IMR-90 (cell line): ENCODE measurements at regions not wholly inside any gene's neighbourhood (a gene's known extent, or its start where the extent isn't known, plus 50 kb on each side); places are given as distances from the start of the nearest gene placed in this dataset.

ENCODE experiments used
- ATAC-seq: fragments of 200-7000 bp; cut with Tn5 transposase; 2 replicates; pipeline ENCODE4 v1.9.1; 2020; ENCODE audit warnings: low read depth, mild to moderate bottlenecking, moderate library complexity
- BruUV-seq: library from RNA; stranded (reverse); fragments of 400-500 nt; replicated peaks from 2 replicates; lab custom pipeline; 2021; lab: Mats Ljungman, UMichigan
- CTCF ChIA-PET: fragments of 300-600 bp; formaldehyde crosslinking; extraction: SDS; loops from one replicate; lab custom pipeline; 2021; ENCODE audit warnings: antibody characterized with exemption; lab: Yijun Ruan, JAX
- POLR2A ChIA-PET: fragments of 300-600 bp; sonication (Branson Sonifier 250); formaldehyde crosslinking; loops from one replicate; lab custom pipeline; 2022; ENCODE audit warnings: antibody characterized with exemption; ENCODE audit not compliant: unreplicated experiment; lab: Charles Lee
- DNase-seq: peaks from one replicate; pipeline ENCODE4 v3.0.0; 2013
- H2AFZ ChIP-seq: replicated peaks from 2 replicates; pipeline ENCODE3; 2013; ENCODE audit warnings: low read length, mild to moderate bottlenecking; ENCODE audit not compliant: poor library complexity
- H2AK5ac ChIP-seq: 2 replicates; pipeline ENCODE4 v1.6.1; 2013; ENCODE audit warnings: low read depth, low read length, inconsistent platforms
- H2AK9ac ChIP-seq: replicated peaks from 2 replicates; pipeline ENCODE3; 2013; ENCODE audit warnings: mild to moderate bottlenecking, low read depth, low read length, moderate library complexity; ENCODE audit not compliant: poor library complexity
- H2BK120ac ChIP-seq: 2 replicates; pipeline ENCODE4 v1.6.1; 2013; ENCODE audit warnings: low read depth, low read length, inconsistent platforms
- H2BK15ac ChIP-seq: 3 replicates; pipeline ENCODE4 v1.6.1; 2013; ENCODE audit warnings: low read depth, low read length, inconsistent platforms
- H2BK20ac ChIP-seq: 2 replicates; pipeline ENCODE4 v1.6.1; 2013; ENCODE audit warnings: low read depth, mild to moderate bottlenecking, inconsistent platforms, low read length, moderate library complexity
- H2BK5ac ChIP-seq: 2 replicates; pipeline ENCODE4 v1.6.1; 2013; ENCODE audit warnings: mild to moderate bottlenecking, low read depth, low read length, inconsistent platforms; ENCODE audit not compliant: poor library complexity, severe bottlenecking
- H3K14ac ChIP-seq: replicated peaks from 2 replicates; pipeline ENCODE4 v1.6.1; 2013; ENCODE audit warnings: low read depth, low read length, inconsistent platforms
- H3K18ac ChIP-seq: 2 replicates; pipeline ENCODE4 v1.6.1; 2013; ENCODE audit warnings: low read depth, low read length, control low read depth
- H3K23ac ChIP-seq: 2 replicates; pipeline ENCODE4 v1.6.1; 2013; ENCODE audit warnings: low read depth, low read length, inconsistent platforms
- H3K27ac ChIP-seq: 2 replicates; pipeline ENCODE4 v1.5.1; 2013; ENCODE audit warnings: mild to moderate bottlenecking, control low read depth, low read length; ENCODE audit not compliant: insufficient read depth
- H3K27me3 ChIP-seq: 2 replicates; pipeline ENCODE4 v1.6.1; 2013; ENCODE audit warnings: low read length; ENCODE audit not compliant: control insufficient read depth, insufficient read depth
- H3K36me3 ChIP-seq: 2 replicates; pipeline ENCODE4 v1.6.1; 2013; ENCODE audit warnings: low read length, mixed read lengths; ENCODE audit not compliant: control insufficient read depth, insufficient read depth
- H3K4ac ChIP-seq: 2 replicates; pipeline ENCODE4 v1.6.1; 2013; ENCODE audit warnings: low read depth, low read length, inconsistent platforms
- H3K4me1 ChIP-seq: 2 replicates; pipeline ENCODE4 v1.6.1; 2013; ENCODE audit warnings: low read length, mixed read lengths; ENCODE audit not compliant: control insufficient read depth, insufficient read depth
- H3K4me2 ChIP-seq: 2 replicates; pipeline ENCODE4 v1.6.1; 2013; ENCODE audit warnings: low read depth, mild to moderate bottlenecking, control low read depth, low read length, moderate library complexity
- H3K4me3 ChIP-seq: 2 replicates; pipeline ENCODE4 v1.5.1; 2013; ENCODE audit warnings: low read depth, mild to moderate bottlenecking, control low read depth, low read length, moderate library complexity; ENCODE audit not compliant: insufficient read depth
- H3K56ac ChIP-seq: 2 replicates; pipeline ENCODE4 v1.6.1; 2013; ENCODE audit warnings: low read length, inconsistent platforms; ENCODE audit not compliant: insufficient read depth; ENCODE audit errors: extremely low read depth
- H3K79me1 ChIP-seq, 2 experiments: 2 replicates each; pipeline ENCODE4 v1.6.1; 2013; ENCODE audit warnings: low read length in 2 of 2, inconsistent platforms in 1 of 2, low read depth in 1 of 2
- H3K9ac ChIP-seq: 2 replicates; pipeline ENCODE4 v1.6.1; 2013; ENCODE audit warnings: low read depth, low read length, control low read depth
- H3K9me1 ChIP-seq: 2 replicates; pipeline ENCODE4 v1.6.1; 2013; ENCODE audit warnings: low read length, inconsistent platforms; ENCODE audit not compliant: insufficient read depth
- H3K9me3 ChIP-seq: 2 replicates; pipeline ENCODE4 v1.6.1; 2013; ENCODE audit warnings: low read length; ENCODE audit not compliant: control insufficient read depth, insufficient read depth
- H4K20me1 ChIP-seq: 2 replicates; pipeline ENCODE4 v1.6.1; 2013; ENCODE audit warnings: low read length, inconsistent platforms; ENCODE audit not compliant: insufficient read depth
- H4K5ac ChIP-seq: 2 replicates; pipeline ENCODE4 v1.6.1; 2013; ENCODE audit warnings: mild to moderate bottlenecking, low read depth, low read length, control low read depth
- H4K8ac ChIP-seq, 2 experiments: 2 replicates each; pipeline ENCODE4 v1.6.1; 2013; ENCODE audit warnings: low read depth in 2 of 2, low read length in 2 of 2, control low read depth in 1 of 2, inconsistent platforms in 1 of 2
- H4K91ac ChIP-seq: 2 replicates; pipeline ENCODE4 v1.6.1; 2013; ENCODE audit warnings: low read depth, low read length, inconsistent platforms; ENCODE audit not compliant: insufficient read depth
- CEBPB ChIP-seq: IDR thresholded peaks from 2 replicates; pipeline ENCODE4 v1.6.1; 2012; ENCODE audit warnings: low read depth, low read length, improper control_type of control experiment
- POLR2A ChIP-seq: IDR thresholded peaks from 2 replicates; pipeline ENCODE4 v1.6.1; 2012; ENCODE audit warnings: mild to moderate bottlenecking, low read depth, low read length
- USF2 ChIP-seq: fragments of 150-350 bp; IDR thresholded peaks from 2 replicates; pipeline ENCODE4 v1.6.1; 2017; ENCODE audit warnings: mild to moderate bottlenecking, antibody characterized with exemption, low read length, low read depth
- WGBS, 2 experiments: methylation state at CpG; one replicate each; pipeline versions ENCODE4 v1.1.5 to v1.1.7; 2013; ENCODE audit warnings: missing lambda C conversion rate in 2 of 2; ENCODE audit not compliant: insufficient read length in 1 of 2; ENCODE audit errors: extremely low coverage in 2 of 2; 5-methylcytosine and 5-hydroxymethylcytosine counted together
- dilution Hi-C: fragments of 300-500 bp; cut with HindIII; formaldehyde crosslinking; loops from one replicate; pipeline ENCODE4 v1.14.3; 2018; ENCODE audit warnings: low sequenced_read_pairs; ENCODE audit not compliant: unreplicated experiment
- in situ Hi-C: fragments of 300-500 bp; cut with MboI; formaldehyde crosslinking; loops from 3 replicates; pipeline ENCODE4 v1.14.3; 2019; ENCODE audit warnings: low sequenced_read_pairs, inconsistent platforms, mixed read lengths
- intact Hi-C: fragments of 100-400 bp; cut with micrococcal nuclease; formaldehyde crosslinking; loops from 2 replicates; pipeline ENCODE4 v1.10.0; 2022

- no peak for TF ChIP-seq USF2
These were observed 225.7 kb downstream of the NUAK1 start (continued) for GRCh38 chr12:105912882-105913678.

GRCh38 chr12:105915997-105916759 is 222.6 kb downstream of the NUAK1 start:
- H3K4ac ChIP-seq: no peak overlapping the region
- no peak overlapping the region for H2AK9ac ChIP-seq
- H4K5ac ChIP-seq: no peak overlapping the region; the same call in 1 of the 2 replicates
- no CpG with 5 or more reads among the region's 3 CpGs for WGBS, 2 experiments
- DNase-seq (peak; percentile 23), ATAC-seq (no peak)
- dilution Hi-C loops: no loop called here
- CTCF ChIA-PET: no interaction called here
- TF ChIP-seq CEBPB (peak; percentile 80), POLR2A (no peak)
- H3K79me1 ChIP-seq: no peaks in the 10 kb centered on the region
- in situ Hi-C loops: no loop called here
- no peaks in the 10 kb centered on the region for H3K36me3 ChIP-seq
- no peak overlapping the region; the same call in 1 of the 2 replicates for H4K91ac ChIP-seq
- peak overlapping the region; percentile 85 for H2BK5ac ChIP-seq
- no TSS peak for BruUV-seq
- H3K27ac ChIP-seq: no peak overlapping the region
- H3K9me3 ChIP-seq: peaks cover 4% of the 10 kb centered on the region
- no peak overlapping the region for H3K9ac ChIP-seq
- H3K9me1 ChIP-seq: no peaks in the 10 kb centered on the region; the same call in 1 of the 2 replicates
- peak overlapping the region; percentile 83; the same call in 1 of the 2 replicates for H2BK120ac ChIP-seq
- no peak overlapping the region for H3K23ac ChIP-seq
- POLR2A ChIA-PET: no interaction called here
- no peak overlapping the region for H3K4me3 ChIP-seq
- no peak overlapping the region for H3K14ac ChIP-seq
- peak overlapping the region; percentile 86; the same call in 1 of the 2 replicates for H3K18ac ChIP-seq
- H2BK20ac ChIP-seq: peak overlapping the region; percentile 61
- peaks cover 6% of the 10 kb centered on the region; the same call in 1 of the 2 replicates for H3K4me1 ChIP-seq
- no peak overlapping the region for H2BK15ac ChIP-seq
- peak overlapping the region; percentile 30; the same call in 1 of the 2 replicates for H3K4me2 ChIP-seq
- intact Hi-C loops: no loop called here
- H2AFZ ChIP-seq: no peak overlapping the region
- no peaks in the 10 kb centered on the region for H4K20me1 ChIP-seq
- H3K27me3 ChIP-seq: no peaks in the 10 kb centered on the region
- no peak overlapping the region for H4K8ac ChIP-seq
- H3K56ac ChIP-seq: no peak overlapping the region
- no peak overlapping the region for H2AK5ac ChIP-seq
